HUES48 (cell line): ENCODE measurements at regions not wholly inside any gene's neighbourhood (a gene's known extent, or its start where the extent isn't known, plus 50 kb on each side); places are given as distances from the start of the nearest gene placed in this dataset.

Source experiments
- H3K27ac ChIP-seq: one replicate; pipeline ENCODE4 v1.7.0; 2013; ENCODE audit warnings: low read depth, low read length, inconsistent platforms
- H3K27me3 ChIP-seq: 2 replicates; pipeline ENCODE4 v1.6.1; 2013; ENCODE audit warnings: mild to moderate bottlenecking, low read length; ENCODE audit not compliant: control insufficient read depth, insufficient read depth
- H3K36me3 ChIP-seq: 2 replicates; pipeline ENCODE4 v1.6.1; 2013; ENCODE audit warnings: low read length; ENCODE audit not compliant: control insufficient read depth, insufficient read depth
- H3K4me1 ChIP-seq: 2 replicates; pipeline ENCODE4 v1.6.1; 2013; ENCODE audit warnings: mild to moderate bottlenecking, low read length; ENCODE audit not compliant: control insufficient read depth, insufficient read depth
- H3K4me3 ChIP-seq: 2 replicates; pipeline ENCODE4 v1.5.1; 2013; ENCODE audit warnings: mild to moderate bottlenecking, low read depth, low read length
- H3K9ac ChIP-seq: 2 replicates; pipeline ENCODE4 v1.6.1; 2013; ENCODE audit warnings: mild to moderate bottlenecking, low read depth, low read length, moderate library complexity
- H3K9me3 ChIP-seq: 2 replicates; pipeline ENCODE4 v1.6.1; 2013; ENCODE audit warnings: low read length; ENCODE audit not compliant: control insufficient read depth, insufficient read depth

DNA sequence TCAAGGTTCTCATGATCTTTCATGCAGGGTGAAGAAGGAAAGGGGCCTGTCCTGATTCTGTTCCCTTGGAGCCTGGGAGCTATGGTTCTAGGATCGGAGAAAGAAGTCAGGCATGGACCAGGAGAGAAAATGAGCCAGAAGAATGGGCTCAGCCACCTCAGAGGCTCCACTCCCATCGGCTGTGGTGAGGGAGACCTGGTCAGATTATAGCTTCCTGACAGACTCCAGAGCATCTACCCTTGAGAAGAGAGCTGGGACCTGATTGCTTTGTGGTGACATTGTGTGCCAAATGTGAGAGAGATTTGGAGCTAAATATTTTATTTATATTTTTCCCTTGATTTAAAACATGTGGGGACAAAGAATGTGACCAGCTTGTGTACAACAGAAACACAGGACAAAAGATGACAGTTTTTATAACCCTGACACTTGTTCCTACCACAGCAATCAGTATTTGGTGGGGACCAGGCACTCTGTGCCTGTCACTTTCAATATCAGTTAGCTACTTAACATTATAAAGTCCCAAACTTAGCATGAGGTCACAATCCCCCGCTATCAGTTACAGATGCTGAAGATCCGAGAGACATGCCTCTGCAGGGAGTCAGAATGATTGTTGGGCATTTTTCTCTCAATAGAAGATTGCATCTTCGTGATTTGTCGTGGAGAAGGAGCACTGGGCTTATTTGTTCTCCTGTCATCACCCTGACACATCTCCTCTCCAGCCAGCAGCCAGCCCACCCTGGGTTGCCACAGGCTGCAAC, 228.3 kb upstream of the ADAMTS16 start:
- H3K27me3 ChIP-seq = no peaks in the 10 kb centered on the region
- no peaks in the 10 kb centered on the region for H3K36me3 ChIP-seq
- H3K27ac ChIP-seq = no peak overlapping the region
- H3K4me3 ChIP-seq = no peak overlapping the region
- H3K4me1 ChIP-seq = no peaks in the 10 kb centered on the region
- no peak overlapping the region for H3K9ac ChIP-seq
- no peaks in the 10 kb centered on the region for H3K9me3 ChIP-seq

DNA sequence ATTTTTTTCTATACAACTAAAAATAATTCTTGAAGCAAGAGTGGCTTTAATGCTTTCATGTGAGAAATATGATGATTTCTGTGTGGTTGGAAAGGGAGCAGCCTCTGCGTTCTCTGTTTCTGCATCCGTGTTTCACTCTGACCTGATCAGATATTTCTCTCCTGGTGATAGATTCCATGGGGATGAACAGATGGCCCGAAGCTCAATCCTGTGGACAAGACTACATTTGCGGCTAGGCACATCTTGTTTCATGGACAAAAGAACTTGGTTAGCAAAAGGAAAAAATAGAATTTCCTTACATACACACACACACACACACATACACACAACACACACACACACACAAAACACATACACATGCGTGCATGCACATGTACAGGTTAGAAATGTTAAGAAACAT, 218.2 kb upstream of the ADAMTS16 start:
- Histone ChIP-seq H3K4me3 (no peak overlapping the region), H3K4me1 (no peaks in the 10 kb centered on the region), H3K36me3 (no peaks in the 10 kb centered on the region), H3K27me3 (no peaks in the 10 kb centered on the region), H3K9me3 (no peaks in the 10 kb centered on the region), H3K27ac (no peak overlapping the region), H3K9ac (no peak overlapping the region)

GRCh38 chr5:4924577-4924976, 215.6 kb upstream of the ADAMTS16 start:
- Histone ChIP-seq H3K27me3 (no peaks in the 10 kb centered on the region), H3K9ac (no peak overlapping the region), H3K4me1 (no peaks in the 10 kb centered on the region), H3K4me3 (no peak overlapping the region), H3K36me3 (no peaks in the 10 kb centered on the region), H3K9me3 (no peaks in the 10 kb centered on the region), H3K27ac (no peak overlapping the region)

DNA sequence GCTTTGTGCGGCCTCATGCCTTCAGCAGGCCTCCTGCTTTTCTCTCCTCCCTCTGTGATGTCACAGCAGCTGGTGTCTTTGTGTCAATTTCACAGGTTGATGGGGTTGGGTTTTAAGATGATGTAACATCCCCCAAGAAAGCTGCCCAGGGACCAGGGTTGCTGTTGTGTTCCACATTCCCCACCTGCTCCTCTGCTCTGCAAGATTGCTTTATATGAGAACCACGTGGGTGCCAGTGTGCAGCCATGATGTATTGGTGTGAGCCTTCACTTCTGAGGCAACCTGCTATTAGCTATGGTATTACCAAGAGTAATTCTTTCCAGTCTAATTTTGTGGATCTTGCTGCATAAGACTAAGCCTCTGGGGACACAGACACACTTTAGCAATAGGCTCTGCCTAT, 213.0 kb upstream of the ADAMTS16 start:
- no peaks in the 10 kb centered on the region for H3K36me3 ChIP-seq
- no peak overlapping the region for H3K27ac ChIP-seq
- no peaks in the 10 kb centered on the region for H3K9me3 ChIP-seq
- H3K4me1 ChIP-seq = no peaks in the 10 kb centered on the region
- H3K4me3 ChIP-seq = no peak overlapping the region
- no peak overlapping the region for H3K9ac ChIP-seq
- no peaks in the 10 kb centered on the region for H3K27me3 ChIP-seq

DNA sequence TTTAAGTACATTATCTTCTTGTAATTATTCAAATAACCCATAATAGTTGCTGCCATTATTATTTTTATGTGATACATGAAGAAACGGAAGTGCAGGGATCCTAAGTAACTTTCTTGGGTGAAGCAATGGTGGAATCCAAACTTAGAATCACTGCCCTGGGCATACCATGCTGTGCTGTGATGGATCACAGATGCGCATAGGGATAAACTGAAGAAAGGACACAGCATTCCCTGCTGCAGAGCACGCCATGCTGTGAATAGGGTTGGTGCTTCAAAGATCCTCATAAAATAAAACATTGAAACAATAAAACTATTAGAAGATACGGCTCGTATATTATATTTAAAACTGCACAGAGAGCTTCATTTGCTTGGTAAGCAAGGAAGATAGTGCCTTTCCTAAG, 211.7 kb upstream of the ADAMTS16 start:
- no peak overlapping the region for H3K9ac ChIP-seq
- H3K9me3 ChIP-seq = no peaks in the 10 kb centered on the region
- H3K27me3 ChIP-seq = no peaks in the 10 kb centered on the region
- H3K27ac ChIP-seq = no peak overlapping the region
- H3K4me1 ChIP-seq = no peaks in the 10 kb centered on the region
- no peak overlapping the region for H3K4me3 ChIP-seq
- H3K36me3 ChIP-seq = no peaks in the 10 kb centered on the region

DNA sequence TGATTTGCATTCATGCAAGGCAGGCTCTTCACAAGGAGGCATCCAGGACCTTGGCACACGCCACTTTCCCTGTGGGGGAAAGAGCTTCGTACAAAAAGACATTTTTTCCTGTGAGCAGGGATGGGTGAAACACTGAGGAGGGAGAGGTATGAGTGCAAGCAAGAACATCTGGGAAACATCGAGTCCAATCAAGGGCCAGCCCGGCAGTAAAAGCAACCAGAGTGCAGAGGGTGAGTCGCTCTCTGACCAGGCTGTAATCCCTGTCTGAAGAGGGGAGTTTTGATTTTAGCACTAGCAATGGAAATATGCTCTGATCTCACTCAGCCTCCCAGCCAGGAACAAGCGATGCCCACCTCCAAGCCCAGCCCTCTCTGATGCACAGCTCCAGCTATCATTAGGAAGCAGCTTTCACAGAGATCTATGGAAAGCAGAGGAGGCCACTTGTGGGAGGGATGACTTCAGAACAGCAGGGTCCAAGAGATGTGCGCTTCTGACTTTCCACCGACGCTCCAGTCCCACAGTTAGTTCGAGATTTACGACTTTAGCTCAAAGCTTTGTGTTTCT, 211.0 kb upstream of the ADAMTS16 start:
- H3K27me3 ChIP-seq = no peaks in the 10 kb centered on the region
- H3K4me1 ChIP-seq = no peaks in the 10 kb centered on the region
- H3K27ac ChIP-seq = no peak overlapping the region
- H3K9me3 ChIP-seq = no peaks in the 10 kb centered on the region
- H3K4me3 ChIP-seq = no peak overlapping the region
- H3K9ac ChIP-seq = no peak overlapping the region
- no peaks in the 10 kb centered on the region for H3K36me3 ChIP-seq

DNA sequence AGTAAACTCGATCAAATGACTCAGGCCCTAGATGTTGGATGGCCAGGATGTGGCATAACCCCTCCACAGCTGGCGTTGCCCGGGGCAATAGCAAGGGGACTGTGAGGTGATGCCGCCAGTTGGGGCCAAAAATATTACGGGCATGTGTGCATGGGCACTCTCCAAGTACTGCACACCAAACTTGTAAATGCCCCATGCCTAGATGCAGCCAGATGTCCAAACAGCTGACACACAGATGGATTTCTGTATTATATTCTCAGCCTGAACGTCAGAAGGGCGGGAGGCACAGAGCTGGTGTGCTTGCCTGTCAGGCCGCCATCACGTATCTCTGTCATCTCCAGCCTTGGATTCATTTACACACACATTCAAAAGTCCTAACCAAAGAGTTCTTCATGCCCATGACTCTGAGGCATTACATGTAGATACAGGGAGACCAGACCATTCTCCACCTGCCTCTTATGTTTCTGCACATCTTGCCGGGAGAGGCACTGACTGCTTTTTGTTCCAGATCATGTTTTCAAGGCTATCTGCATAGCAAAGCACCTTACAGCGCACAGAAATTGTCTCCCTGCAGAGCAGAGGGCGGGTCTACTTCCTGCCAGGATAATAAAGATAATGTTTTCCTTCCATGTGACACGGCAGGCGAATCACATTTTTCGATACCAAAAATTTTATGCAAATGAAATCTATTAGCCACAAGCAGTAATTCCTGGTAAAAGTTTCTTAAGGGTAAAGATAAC, 200.9 kb upstream of the ADAMTS16 start:
- Histone ChIP-seq H3K36me3 (no peaks in the 10 kb centered on the region), H3K27me3 (no peaks in the 10 kb centered on the region)

DNA sequence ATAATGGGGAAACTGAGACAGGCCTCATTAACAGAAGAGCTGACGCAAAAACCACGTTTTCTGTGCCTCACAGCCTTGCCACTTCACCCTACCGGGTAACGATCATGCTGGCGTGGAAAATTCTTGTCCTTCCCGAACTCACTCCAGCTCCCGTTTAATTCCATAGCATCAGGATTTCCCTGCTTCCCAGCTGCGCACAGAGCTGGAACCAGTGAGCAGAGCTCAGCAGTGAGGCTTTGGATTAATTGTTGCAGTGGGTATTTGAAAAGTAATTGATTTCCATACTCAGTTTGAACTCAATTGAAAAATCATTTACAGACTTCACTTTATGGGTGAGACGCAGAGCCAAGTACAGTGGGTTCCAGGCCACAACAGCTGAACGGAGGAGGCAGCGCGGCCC, 199.0 kb upstream of the ADAMTS16 start:
- H3K36me3 ChIP-seq = no peaks in the 10 kb centered on the region
- H3K27ac ChIP-seq = no peak overlapping the region
- H3K4me1 ChIP-seq = peaks cover 7% of the 10 kb centered on the region; the same call in 1 of the 2 replicates
- no peaks in the 10 kb centered on the region for H3K9me3 ChIP-seq
- no peak overlapping the region for H3K9ac ChIP-seq
- no peak overlapping the region for H3K4me3 ChIP-seq
- H3K27me3 ChIP-seq = no peaks in the 10 kb centered on the region

More for the DNA sequence above, 200.9 kb upstream of the ADAMTS16 start:
- no peak overlapping the region for H3K9ac ChIP-seq
- H3K27ac ChIP-seq = no peak overlapping the region
- H3K9me3 ChIP-seq = no peaks in the 10 kb centered on the region
- H3K4me1 ChIP-seq = peaks cover 7% of the 10 kb centered on the region; the same call in 1 of the 2 replicates
- H3K4me3 ChIP-seq = no peak overlapping the region

DNA sequence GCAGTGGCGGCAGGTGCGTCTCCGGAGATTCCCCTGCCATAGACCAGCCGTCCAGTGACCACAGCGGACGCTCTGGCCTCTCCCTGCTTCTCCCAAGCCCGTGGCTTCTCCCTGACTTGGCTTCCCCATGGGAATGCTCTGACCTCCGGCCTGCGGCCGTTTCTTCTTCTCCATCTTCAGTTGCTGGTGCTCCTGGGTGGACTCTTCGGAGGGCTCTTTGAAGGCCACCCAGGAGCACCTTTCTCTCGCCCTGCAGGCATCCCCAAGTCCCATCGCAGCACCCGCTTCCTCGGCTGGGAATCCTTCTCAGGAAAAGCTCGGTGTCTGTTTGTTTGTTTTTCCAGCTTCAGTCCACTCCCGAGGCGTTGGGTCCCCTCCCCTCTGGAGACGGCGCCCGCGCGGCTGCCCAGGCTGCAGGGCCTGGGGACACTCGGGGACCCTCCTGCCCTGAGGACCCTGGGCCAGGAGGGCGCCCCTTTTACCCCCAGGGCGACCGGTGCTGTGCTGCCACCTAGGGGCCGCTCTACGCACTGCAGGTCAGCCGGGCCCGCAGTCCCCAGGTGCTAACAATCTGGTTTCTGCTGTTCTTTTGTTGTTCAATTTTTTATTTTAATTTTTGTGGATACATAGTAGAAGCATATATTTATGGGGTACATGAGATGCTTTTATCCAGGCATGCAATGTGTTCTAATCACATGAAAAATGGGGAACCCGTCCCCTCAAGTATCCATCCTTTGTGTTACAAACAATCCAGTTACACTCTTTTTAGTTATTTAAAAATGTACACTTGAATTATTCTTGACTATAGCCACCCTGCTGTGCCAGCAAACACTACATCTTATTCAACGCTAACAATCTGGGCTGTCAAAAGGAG, 197.9 kb upstream of the ADAMTS16 start:
- Histone ChIP-seq H3K4me3 (no peak overlapping the region), H3K9ac (no peak overlapping the region), H3K27me3 (no peaks in the 10 kb centered on the region)

DNA sequence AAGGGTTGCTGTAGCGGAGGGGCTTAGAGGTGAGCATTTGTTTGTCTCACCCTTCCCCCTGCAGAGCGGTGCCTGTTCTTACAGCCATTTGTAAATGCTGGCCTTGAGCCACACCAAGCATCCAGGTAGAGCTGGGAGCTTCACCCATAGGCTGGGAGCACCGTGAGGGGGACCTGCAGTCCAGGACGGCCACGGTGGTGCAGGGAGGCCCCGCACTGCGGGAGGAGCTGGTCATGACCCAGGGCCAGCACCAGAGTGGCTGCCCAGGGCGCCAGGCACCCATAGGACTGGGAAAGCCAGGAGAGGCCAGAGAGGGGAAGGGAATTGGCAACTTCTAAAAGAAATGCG, 197.3 kb upstream of the ADAMTS16 start:
- H3K36me3 ChIP-seq = no peaks in the 10 kb centered on the region
- H3K4me1 ChIP-seq = peaks cover 7% of the 10 kb centered on the region; the same call in 1 of the 2 replicates
- no peak overlapping the region for H3K27ac ChIP-seq
- no peak overlapping the region for H3K9ac ChIP-seq
- no peak overlapping the region for H3K4me3 ChIP-seq
- no peaks in the 10 kb centered on the region for H3K9me3 ChIP-seq
- no peaks in the 10 kb centered on the region for H3K27me3 ChIP-seq

More for the DNA sequence above, 197.9 kb upstream of the ADAMTS16 start:
- Histone ChIP-seq H3K36me3 (no peaks in the 10 kb centered on the region), H3K27ac (no peak overlapping the region), H3K4me1 (peaks cover 7% of the 10 kb centered on the region; the same call in 1 of the 2 replicates), H3K9me3 (no peaks in the 10 kb centered on the region)
